ENCODE measurements at regions not wholly inside any gene's neighbourhood (a gene's known extent, or its start where the extent isn't known, plus 50 kb on each side); places are given as distances from the start of the nearest gene placed in this dataset.
"Not testable (repeated sequence)": the region's sequence is repeated elsewhere in the genome, so short reads cannot be mapped to it uniquely, and the experiment has no call there.

GRCh38 chr7:142636751-142637150, 112.5 kb upstream of the PRSS1 start:
- Histone ChIP-seq H3K36me3 (no peaks in the 10 kb centered on the region), H3K27me3 (peaks cover 0 to 19% (median 0%) of the 10 kb centered on the region in 4 donors), H3K4me3 (no peak overlapping the region), H3K9me3 (no peaks in the 10 kb centered on the region), H3K4me1 (no peaks in the 10 kb centered on the region), H3K27ac (no peak overlapping the region)
- 75 to 76% methylated on average over 6 of the region's 6 CpGs for WGBS, 2 donors
- no peak for DNase-seq
- intact Hi-C loops (cut with DNase I) = no loop called here
- TF ChIP-seq POLR2A (IDR thresholded peaks at IDR 0.05) (no peak), CTCF (IDR thresholded peaks at IDR 0.05) (no peak)

GRCh38 chr7:142636107-142636506, 113.2 kb upstream of the PRSS1 start:
- H3K36me3 ChIP-seq; H3K4me1 ChIP-seq; H3K4me3 ChIP-seq; DNase-seq; intact Hi-C loops (cut with DNase I); H3K27ac ChIP-seq; H3K9me3 ChIP-seq: not testable (repeated sequence)
- peaks cover 0 to 21% (median 0%) of the 10 kb centered on the region in 4 donors for H3K27me3 ChIP-seq
- 77 to 83% methylated on average over 3 of the region's 3 CpGs for WGBS, 2 donors

GRCh38 chr7:142632271-142633134, 116.8 kb upstream of the PRSS1 start:
- Histone ChIP-seq H3K4me1 (no peaks in the 10 kb centered on the region), H3K27ac (no peak overlapping the region), H3K27me3 (peaks cover 0 to 42% (median 0%) of the 10 kb centered on the region in 4 donors), H3K4me3 (no peak overlapping the region), H3K9me3 (no peaks in the 10 kb centered on the region), H3K36me3 (no peaks in the 10 kb centered on the region)
- intact Hi-C loops (cut with DNase I) = no loop called here
- no peak for DNase-seq
- TF ChIP-seq POLR2A (IDR thresholded peaks at IDR 0.05) (no peak), CTCF (IDR thresholded peaks at IDR 0.05) (peak; percentile 53 to 72 (median 70))
- 23 to 36% methylated on average over 10 to 17 of the region's 17 CpGs for WGBS, 2 donors

- intact Hi-C loops (cut with DNase I) = no loop called here
- TF ChIP-seq CTCF (IDR thresholded peaks at IDR 0.05) = no peak
- TF ChIP-seq POLR2A (IDR thresholded peaks at IDR 0.05) = no peak
- no peak for DNase-seq
Measured at GRCh38 chr7:142629588-142630260, 119.5 kb upstream of the PRSS1 start.

GRCh38 chr7:142628945-142629344, 120.3 kb upstream of the PRSS1 start:
- no peak for DNase-seq
- H3K27ac ChIP-seq = no peak overlapping the region
- TF ChIP-seq CTCF (IDR thresholded peaks at IDR 0.05) = no peak
- TF ChIP-seq POLR2A (IDR thresholded peaks at IDR 0.05) = no peak
- no peaks in the 10 kb centered on the region for H3K4me1 ChIP-seq
- no peaks in the 10 kb centered on the region for H3K9me3 ChIP-seq
- no peaks in the 10 kb centered on the region for H3K36me3 ChIP-seq
- H3K4me3 ChIP-seq = no peak overlapping the region
- intact Hi-C loops (cut with DNase I) = no loop called here
- 39 to 56% methylated on average over 1 of the region's 1 CpG for WGBS, 2 donors
- peaks cover 0 to 49% (median 0%) of the 10 kb centered on the region in 4 donors for H3K27me3 ChIP-seq

More at GRCh38 chr7:142629588-142630260, 119.5 kb upstream of the PRSS1 start:
- H3K27ac ChIP-seq = no peak overlapping the region
- H3K27me3 ChIP-seq = peaks cover 0 to 49% (median 0%) of the 10 kb centered on the region in 4 donors
- H3K4me1 ChIP-seq = no peaks in the 10 kb centered on the region
- no peaks in the 10 kb centered on the region for H3K36me3 ChIP-seq
- no peaks in the 10 kb centered on the region for H3K9me3 ChIP-seq
- no peak overlapping the region for H3K4me3 ChIP-seq
- 57 to 70% methylated on average over 15 of the region's 15 CpGs for WGBS, 2 donors

- WGBS, 2 donors = 67 to 83% methylated on average over 4 to 6 of the region's 11 CpGs
- H3K36me3 ChIP-seq; H3K9me3 ChIP-seq; H3K4me1 ChIP-seq; intact Hi-C loops (cut with DNase I); DNase-seq; H3K4me3 ChIP-seq; H3K27ac ChIP-seq: not testable (repeated sequence)
- peaks cover 0 to 39% (median 0%) of the 10 kb centered on the region in 4 donors for H3K27me3 ChIP-seq
Measured at GRCh38 chr7:142627223-142627622, 122.0 kb upstream of the PRSS1 start.
